Stimulated activated CD4-positive, alpha-beta T cell treated with anti-CD3 and anti-CD28 coated beads, TNF-alpha, amount 100 ng/mL, for 1 hour (primary cell): ENCODE measurements at regions not wholly inside any gene's neighbourhood (a gene's known extent, or its start where the extent isn't known, plus 50 kb on each side); places are given as distances from the start of the nearest gene placed in this dataset.

Experiments
- DNase-seq, 3 donors: peaks; one replicate each; pipeline ENCODE4 v3.0.0-alpha.2; 2020; ENCODE audit warnings: low read depth in 3 of 3, low spot score in 1 of 3

DNA sequence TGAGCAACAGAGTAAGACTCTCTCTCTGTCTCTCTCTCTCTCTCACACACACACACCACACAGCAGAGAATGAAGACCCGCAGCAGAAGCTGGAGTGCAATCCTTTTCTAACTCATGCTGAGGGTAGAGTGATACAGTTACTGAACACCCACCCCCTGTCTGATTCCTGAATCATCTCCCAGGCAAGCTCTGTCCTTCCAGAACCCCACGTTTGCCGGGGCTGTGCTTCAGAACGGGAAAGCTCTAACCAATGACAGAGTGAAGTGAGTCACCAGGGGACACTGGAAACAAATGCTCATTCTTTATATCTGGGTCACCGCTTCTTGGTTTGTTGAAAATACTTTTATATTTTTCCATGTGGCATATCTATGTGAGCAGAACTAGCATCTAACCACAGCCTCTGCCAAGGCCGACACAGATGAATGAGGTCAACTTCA lies 553.7 kb upstream of the AMELY start:
- DNase-seq = no peak

DNA sequence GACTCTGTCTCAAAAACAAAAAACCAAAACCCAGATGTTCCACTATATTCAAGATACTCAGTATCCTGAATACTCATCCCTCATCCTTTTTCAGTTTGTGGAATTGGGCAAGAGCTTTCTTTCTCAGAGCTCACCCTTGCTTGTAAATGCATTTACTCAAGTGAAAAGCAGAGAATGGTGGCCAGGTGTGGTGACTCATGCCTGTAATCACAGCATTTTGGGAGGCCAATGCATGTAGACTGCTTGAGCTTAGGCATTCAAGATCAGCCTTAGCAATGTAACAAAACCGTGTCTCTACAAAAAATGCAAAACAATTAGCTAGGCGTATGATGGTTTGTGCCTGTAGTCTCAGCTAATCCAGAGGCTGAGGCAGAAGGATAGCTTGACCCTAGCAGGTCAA lies 553.2 kb upstream of the AMELY start:
- DNase-seq = no peak

DNA sequence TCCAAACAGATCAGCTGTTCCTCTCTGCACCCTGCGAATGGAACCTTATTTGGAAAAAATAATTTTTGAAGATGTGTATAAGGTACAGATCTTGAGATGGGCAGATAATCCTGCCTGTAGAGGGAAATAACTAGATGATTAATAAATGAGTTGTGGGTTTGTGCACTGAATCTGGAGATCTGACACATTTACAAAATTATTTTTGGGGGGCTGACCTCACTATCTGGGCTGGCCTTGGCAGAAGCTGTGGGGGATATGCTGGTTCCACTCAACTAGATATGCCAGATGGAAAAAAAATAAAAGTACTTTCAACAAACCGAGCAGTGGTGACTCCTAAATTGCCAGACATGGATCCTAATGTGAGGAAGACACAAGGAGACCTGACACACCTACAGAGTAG lies 552.2 kb upstream of the AMELY start:
- DNase-seq = no peak

DNA sequence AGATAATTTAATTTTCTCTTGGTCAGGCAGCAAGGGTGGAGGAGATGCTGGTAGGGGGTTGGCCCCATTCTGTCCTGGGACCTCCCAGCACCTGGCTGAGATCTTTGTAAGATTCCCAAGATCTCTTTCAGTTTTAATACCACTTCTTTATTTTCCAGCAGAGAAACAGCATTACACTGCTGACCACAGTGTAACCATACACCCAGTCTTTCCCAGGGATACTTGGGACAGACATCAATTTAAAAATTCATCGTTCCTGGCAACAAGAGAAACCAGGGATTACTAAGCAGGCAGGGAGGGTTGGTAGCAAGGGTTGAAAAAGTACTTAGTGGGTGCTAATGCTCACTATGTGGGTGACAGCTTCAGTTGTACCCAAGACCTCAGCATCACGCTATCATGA lies 551.6 kb upstream of the AMELY start:
- no peak for DNase-seq

DNA sequence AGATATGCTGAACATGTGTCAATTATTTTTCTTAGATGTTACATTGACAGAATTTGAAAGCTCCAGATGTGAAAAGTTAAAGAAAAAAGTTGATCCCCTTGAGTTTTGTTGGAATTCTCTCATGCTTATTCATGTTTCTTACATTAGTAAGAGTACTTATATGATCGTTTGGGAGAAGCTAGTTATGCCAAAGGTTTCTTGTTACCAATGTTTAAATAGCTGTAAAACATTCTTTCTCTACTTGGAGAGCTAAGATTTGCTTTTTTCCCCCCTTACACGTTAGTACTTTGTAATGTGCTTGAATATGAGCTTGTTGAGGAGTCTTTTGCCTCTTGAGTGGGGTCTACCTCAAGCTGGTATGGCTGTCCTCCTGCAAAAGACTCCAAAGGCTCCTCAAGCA lies 551.1 kb upstream of the AMELY start:
- DNase-seq = no peak

DNA sequence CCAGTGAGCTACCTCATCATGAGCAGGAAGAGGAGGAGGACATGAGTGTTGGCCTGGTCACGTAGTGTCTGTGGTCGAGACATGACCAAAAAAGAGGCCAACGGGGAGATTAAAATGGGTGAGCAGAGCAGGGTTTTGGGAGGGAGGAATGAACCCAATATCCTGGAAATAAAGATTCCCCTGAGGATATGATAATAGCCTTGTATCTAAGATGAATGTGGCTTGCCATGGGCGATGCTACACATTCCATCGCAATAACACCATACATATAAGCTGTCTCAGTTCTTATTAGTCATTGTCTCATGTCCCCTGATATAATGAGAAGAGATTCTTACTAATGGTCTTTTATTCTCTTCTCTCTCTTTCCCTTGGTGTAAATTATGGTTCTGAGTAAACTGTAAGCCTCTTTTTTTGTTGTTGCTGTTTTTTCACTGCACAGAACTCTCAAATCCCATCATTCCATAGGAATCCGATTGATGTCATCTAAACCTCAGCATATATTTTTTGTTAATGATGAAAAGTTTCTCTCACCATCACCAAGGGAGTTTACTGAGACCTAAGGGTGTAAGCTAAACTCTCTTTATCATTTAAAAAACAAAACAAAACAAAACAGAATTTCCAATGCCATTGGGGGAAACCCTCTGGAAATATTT lies 550.4 kb upstream of the AMELY start:
- DNase-seq = no peak

DNA sequence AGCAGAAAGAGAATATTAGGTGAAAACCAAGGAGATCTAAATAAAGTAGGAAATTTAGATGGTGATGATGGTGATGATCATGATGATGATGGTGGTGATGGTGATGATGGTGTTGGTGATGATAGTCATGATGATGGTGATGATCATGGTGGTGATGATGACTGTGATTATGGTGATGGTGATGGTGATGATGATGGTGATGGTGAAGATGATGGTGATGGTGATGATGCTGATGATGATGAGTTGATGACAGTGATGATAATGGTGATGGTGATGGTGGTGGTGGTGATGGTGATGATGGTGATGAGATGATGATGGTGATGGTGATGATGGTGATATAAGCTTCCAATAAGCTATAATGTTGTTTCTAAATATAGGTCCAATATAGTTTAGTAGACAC lies 548.2 kb upstream of the AMELY start:
- DNase-seq = no peak

DNA sequence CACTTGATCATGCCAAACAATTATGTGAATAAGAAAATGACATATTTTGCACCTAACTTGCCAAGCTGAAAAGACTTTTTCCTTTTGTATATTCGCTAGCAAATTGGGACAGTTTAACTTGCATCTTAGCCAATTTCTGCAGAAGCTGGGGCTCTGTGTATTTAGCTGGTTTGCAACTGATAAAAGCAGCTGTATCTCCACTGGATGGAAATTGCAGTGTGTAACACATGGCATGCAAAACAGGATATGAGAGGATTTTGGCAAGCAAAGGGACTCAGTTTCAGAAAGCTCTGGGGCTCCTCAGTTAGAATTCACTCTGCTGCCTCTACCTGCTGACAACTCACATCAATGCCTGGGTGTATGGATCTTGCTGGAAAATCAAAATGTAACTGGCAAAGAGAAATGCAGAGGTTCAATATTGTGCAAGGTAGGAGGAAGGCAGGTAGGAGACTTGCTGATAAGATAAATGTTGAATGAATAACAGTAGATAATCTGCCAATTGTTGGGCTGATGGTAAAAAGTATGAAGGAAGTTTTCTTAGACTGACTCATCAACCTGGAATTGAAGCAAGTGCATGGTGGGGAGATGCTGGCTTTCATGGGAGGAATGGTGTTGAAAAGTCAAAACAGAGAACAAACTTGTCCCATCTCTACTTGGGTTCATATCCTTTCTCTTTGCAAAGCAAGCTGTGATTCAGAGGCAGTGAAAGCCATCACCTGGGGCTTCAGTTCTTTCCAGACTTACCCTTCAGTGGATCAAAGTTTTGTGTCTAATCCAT lies 546.9 kb upstream of the AMELY start:
- DNase-seq = no peak

DNA sequence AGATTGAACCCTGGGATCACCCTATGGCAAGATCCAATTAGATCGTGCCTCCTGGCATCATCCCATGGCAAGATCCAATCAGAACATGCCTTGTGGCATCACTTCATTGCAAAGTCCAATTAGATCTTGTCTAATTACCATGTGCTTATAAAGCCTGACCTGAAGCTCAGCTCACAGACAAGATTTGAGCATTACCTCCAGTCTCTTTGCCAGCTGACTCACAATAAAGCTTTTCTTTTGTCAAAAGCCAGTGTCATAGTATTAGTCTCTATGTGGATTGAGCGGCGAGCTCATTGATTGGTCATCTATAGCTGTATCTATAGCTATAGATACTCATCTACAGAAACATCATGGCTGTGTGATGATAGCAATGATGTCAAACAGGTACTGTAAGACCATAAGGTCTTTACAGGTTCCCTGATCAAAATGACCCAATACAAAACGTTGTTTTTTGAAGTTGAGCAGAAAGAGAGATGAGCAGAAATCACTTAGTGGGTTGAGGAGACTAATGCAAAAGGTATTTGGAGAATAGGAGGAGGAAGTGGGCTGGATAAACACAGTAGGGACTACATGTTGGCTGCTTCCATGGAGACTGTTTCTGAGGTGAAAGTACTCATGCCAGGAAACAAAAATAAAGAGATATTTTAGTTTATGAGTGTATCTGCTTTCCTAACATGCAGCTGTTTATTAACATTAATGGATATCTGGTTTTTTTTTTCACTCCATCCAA lies 545.9 kb upstream of the AMELY start:
- DNase-seq = no peak

DNA sequence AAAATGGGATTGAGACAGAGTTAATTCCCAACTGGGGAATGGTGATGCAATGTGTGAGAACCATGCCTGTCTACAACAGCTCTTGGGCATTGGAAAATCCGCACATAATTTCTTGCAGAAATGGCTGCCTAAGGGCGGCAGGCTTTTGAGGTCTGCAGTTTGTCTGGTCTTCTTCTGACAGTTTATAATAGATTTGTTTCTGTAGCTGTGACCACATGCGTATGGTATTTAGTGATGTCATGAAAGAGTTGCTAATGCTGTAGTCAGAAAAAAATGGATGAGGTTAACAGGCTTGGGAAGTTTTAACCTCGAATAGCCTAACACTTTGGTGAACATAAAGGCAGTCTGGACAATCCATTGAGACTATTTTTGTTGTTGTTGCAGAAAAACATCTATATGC lies 544.1 kb upstream of the AMELY start:
- no peak for DNase-seq

DNA sequence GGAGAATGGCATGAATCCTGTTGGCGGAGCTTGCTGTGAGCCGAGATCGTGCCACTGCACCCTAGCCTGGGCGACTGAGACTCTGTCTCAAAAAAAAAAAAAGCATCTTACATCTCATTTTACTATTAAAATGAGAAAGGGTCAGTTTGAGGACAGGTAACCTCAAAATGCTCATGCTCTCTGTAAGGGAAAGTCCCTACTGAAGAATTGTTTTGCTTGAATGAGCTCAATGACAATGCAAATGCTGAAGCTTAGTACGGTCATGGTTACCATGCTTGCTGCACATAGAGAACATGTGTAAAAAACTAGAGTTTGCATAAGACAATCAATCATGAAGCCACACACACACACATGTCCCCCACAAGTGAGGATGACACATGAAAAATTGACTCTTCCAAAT lies 541.8 kb upstream of the AMELY start:
- no peak for DNase-seq

DNA sequence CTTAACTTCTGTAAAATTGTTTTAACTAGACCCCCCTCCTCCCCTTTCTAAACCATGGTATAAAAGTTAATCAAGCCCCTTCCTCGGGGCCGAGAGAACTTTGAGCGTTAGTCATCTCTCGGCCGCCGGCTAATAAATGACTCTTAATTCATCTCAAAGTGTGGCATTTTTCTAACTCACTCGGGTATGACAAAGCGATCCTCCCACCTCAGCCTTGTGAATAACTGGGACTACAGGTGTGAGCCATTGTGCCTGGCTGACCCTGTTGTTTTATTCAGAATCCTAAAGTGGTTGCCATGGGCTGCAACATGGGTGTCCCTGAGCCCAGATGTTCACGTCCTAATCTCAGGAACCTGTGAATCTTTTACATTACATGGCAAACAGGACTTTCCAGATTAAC lies 540.7 kb upstream of the AMELY start:
- no peak for DNase-seq

DNA sequence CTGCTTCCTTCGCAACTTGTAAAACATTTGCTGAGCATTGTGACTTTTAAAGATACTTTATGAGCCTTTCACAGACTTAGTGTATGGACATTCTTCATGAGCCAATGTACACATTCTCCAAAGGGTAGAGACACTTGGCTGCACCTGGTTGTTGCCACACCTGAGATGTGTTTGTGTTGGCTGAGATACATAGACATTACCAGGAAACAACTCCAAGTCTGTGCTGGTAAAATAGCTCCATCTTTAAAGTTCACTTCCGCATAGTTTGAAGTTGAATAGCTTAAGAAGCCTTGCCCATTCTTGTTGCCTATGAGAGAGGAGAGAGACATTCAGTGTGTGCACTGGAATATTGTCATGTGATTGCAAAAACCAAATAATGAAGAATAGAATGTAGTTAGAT lies 538.3 kb upstream of the AMELY start:
- no peak for DNase-seq

DNA sequence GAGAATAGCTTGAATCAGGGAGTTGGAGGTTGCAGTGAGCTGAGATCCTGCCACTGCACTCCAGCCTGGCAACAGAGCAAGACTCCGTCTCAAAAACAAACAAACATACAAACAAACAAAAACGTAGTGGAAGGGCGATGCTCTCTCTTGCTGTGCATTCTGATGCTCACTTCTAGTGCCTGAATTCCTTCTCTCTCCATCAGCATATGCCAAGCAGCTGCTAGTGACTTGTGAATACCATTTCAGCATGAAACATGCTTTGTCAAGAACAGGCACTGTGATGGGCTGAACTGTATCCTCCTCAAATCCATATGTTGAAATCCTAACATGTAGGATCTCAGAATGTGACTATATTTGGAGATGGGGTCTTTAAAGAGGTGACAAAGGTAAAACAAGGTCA lies 537.1 kb upstream of the AMELY start:
- DNase-seq = no peak

DNA sequence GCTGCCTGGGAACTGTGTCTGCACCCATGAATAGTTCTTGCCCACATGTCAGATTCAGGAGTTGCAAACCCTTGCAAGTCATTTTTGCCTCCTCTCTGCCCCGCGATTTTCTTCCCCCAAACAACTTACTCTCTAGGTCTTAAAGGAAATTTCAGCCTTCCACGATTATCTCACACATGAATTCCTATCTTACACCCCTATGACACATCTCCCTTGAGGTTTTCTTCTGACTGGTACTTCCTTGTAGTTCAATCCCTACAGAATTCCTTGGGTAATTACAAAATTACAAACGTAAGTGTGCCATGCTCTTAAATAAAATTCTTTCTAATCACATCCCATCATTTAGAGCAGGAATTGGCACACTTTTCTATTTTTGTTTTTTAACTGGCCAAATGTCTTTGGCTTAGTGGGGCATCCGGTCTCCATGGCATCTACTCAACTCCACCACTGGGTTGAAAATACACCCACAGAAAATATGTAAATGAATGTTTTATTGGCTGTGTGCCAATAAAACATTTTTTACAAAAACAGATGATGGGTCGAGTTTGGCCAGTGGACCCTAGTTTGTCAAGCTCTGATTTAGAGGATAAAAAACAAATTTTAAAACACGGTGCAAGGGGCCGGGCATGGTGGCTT lies 536.4 kb upstream of the AMELY start:
- no peak for DNase-seq

DNA sequence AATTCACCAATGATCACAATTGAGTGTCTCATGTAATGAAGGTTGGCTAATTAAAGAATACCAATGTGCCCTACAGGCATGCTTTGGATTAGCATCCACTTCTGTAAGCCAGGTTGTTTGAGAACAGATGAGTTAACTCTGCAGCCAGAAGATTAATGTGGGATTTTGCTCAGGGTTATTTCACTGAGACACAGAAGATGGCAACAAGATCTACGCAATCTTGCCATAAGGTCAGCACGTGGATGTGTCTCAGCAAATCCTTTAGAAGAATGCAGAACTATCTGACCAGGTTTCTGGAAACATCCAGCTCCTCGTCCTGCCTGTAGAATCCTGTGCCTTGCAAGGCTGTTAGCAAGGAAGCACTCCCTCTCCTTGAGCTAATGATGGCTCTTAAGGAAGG lies 532.6 kb upstream of the AMELY start:
- DNase-seq = no peak

DNA sequence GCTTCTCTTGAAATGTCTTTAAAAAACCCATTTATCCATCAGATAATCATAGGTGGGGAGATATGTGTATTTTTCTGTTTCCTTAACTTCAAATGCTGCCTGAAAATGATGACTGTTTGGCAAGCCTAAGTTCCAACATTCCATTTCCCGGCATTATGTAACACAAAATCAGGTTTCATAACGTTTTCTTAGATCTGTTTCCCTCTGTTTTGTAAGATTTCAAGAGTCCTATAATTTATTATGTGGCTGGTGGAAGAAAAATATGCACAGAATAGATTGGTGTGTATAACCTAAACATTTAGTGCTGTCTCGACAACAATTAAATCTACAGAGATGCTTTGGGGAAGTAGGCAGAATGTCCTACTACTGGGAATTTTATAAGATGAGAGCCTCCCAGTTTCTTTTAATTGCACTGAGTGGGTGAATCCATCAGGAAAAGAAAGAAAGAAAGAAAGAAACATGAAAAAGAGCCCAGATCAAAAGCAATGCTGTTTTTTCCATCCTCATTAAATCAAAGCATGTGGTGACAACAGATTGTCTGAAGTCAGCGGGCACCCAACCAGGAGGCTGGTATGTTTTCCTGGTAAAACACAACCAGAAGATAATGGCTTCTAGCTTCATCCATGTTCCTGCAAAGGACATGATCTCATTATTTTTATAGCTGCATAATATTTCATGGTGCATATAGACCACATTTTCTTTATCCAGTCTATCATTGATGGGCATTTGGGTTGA lies 529.4 kb upstream of the AMELY start:
- no peak for DNase-seq

DNA sequence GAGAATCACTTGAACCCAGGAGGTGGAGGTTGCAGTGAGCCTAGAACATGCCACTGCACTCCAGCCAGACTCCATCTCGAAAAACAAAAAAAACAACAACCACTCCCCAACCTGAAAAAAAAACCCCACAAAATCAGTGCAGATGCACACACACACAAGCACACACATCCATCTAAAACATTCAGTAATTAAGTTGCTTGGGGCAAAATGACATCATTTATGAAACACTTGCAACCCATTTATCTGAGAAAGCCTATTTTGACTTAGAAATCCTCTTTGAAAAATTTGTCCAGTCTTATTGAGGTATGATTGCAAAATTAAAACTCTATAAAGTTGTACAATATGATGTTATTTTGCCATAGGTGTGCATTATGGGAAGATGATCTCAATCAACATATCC lies 525.5 kb upstream of the AMELY start:
- DNase-seq = no peak

DNA sequence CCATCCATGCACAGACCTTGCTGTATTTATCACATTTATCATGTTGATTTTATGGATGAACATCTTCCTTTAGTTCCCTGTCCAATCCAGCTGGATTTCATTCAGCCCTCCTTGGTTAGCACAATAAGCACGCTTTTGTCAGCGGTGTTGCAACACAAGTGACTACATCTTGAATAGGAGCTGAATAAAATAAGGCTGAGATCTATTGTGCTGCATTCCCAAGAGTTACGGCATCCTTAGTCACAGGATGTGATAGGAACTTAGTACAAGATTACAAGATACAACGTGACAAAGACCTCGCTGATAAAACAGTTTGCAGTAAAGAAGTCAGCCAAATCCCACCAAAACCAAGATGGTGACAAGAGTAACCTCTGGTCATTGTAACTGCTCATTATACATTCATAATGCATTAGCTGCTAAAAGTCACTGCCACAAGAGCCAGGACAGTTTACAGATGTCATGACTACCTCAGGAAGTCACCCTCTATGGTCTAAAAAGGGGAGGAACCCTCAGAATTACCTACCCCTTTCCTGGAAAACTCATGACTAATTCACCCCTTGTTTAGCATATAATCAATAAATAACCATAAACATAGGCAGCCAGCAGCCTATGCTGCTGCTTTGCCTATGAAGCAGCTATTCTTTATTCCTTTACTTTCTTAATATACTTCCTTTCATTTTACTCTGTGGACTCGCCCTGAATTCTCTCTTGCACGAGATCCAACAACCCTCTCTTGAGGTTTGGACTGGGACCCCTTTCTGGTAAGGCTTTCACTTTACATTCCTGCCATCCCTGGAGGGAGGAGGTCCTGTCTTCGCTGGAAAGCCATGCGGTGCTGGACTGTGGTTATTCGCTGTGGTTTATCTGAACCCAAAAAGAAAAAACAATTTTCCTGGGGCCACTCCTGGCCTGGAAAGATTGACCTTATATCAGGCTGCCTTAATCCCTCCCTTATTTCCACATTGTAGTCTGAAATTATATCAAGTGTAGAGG lies 522.6 kb upstream of the AMELY start:
- DNase-seq = no peak

DNA sequence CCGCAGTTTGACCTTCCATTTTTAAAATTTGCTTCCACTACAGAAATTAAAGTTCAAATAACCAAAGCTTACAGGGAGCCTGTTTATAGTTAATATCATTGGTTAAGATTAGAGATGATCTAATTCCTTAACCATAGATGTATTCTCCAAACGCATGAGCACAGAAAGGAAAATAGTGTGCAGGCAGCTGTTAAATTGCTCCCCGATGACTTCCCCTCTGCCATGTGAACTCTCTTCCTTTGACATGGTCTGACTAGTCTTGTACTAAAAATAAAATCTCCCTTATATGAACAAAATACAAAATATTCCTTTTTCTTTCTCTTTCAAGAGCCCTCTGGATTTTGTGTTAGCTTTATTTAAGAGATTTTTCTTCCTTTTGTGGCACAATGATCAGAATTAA lies 507.6 kb upstream of the AMELY start:
- DNase-seq = no peak
